WTC11 (cell line): ENCODE measurements at regions not wholly inside any gene's neighbourhood (a gene's known extent, or its start where the extent isn't known, plus 50 kb on each side); places are given as distances from the start of the nearest gene placed in this dataset.

Experiments used
- ATAC-seq: fragments of 200-7000 bp; cut with Tn5 transposase; 2 replicates; pipeline ENCODE4 v1.10.0; 2021; ENCODE audit warnings: mild to moderate bottlenecking, moderate library complexity
- CTCF ChIA-PET: fragments of 300-600 bp; sonication (Branson Sonifier 250); formaldehyde crosslinking; loops from one replicate; lab custom pipeline; 2021; ENCODE audit warnings: antibody characterized with exemption; lab: Charles Lee
- POLR2A ChIA-PET: fragments of 350-600 bp; sonication (Branson Sonifier 250); formaldehyde crosslinking; loops from one replicate; lab custom pipeline; 2021; ENCODE audit warnings: antibody characterized with exemption; lab: Charles Lee
- DNase-seq: peaks from one replicate; pipeline ENCODE4 v3.0.0; 2021; ENCODE audit warnings: low spot score
- H3K27ac Mint-ChIP-seq: 2 replicates; pipeline ENCODE4 v1.8.0; 2021; ENCODE audit warnings: mixed read lengths
- H3K27me3 Mint-ChIP-seq: 2 replicates; pipeline ENCODE4 v1.8.0; 2021; ENCODE audit warnings: low read depth, mild to moderate bottlenecking, moderate library complexity, mixed read lengths
- H3K36me3 Mint-ChIP-seq: 2 replicates; pipeline ENCODE4 v1.8.0; 2021; ENCODE audit warnings: mixed read lengths
- H3K4me1 Mint-ChIP-seq: 2 replicates; pipeline ENCODE4 v1.8.0; 2022; ENCODE audit warnings: mixed read lengths
- H3K4me3 Mint-ChIP-seq: 2 replicates; pipeline ENCODE4 v1.8.0; 2021; ENCODE audit warnings: mild to moderate bottlenecking, moderate library complexity, mixed read lengths
- H3K9me3 Mint-ChIP-seq: 2 replicates; pipeline ENCODE4 v1.8.0; 2021; ENCODE audit warnings: mixed read lengths
- AFF4 ChIP-seq: sonication (generic); formaldehyde crosslinking; IDR thresholded peaks from 2 replicates; pipeline ENCODE4 v1.8.1; 2023; ENCODE audit warnings: mild to moderate bottlenecking, missing genetic modification reagents, borderline replicate concordance
- ATF3 ChIP-seq: sonication (generic); formaldehyde crosslinking; conservative IDR thresholded peaks from 2 replicates; pipeline ENCODE4 v1.8.1; 2022; ENCODE audit warnings: mild to moderate bottlenecking, missing genetic modification reagents
- ATF6 ChIP-seq: sonication (generic); formaldehyde crosslinking; IDR thresholded peaks from 2 replicates; pipeline ENCODE4 v1.8.1; 2023; ENCODE audit warnings: mild to moderate bottlenecking, missing genetic modification reagents
- CREB1 ChIP-seq: sonication (generic); formaldehyde crosslinking; IDR thresholded peaks from 2 replicates; pipeline ENCODE4 v1.8.0; 2023; ENCODE audit warnings: mild to moderate bottlenecking, missing genetic modification reagents
- CREM ChIP-seq: sonication (generic); formaldehyde crosslinking; IDR thresholded peaks from 2 replicates; pipeline ENCODE4 v1.8.1; 2022; ENCODE audit warnings: mild to moderate bottlenecking, missing genetic modification reagents, moderate library complexity
- ETV6 ChIP-seq: sonication (generic); formaldehyde crosslinking; IDR thresholded peaks from 2 replicates; pipeline ENCODE4 v1.8.1; 2022; ENCODE audit warnings: mild to moderate bottlenecking, missing genetic modification reagents
- FOXK1 ChIP-seq: sonication (generic); formaldehyde crosslinking; IDR thresholded peaks from 2 replicates; pipeline ENCODE4 v1.8.0; 2022; ENCODE audit warnings: mild to moderate bottlenecking, moderate library complexity, missing genetic modification reagents
- FOXP1 ChIP-seq: sonication (generic); formaldehyde crosslinking; IDR thresholded peaks from 2 replicates; pipeline ENCODE4 v1.8.0; 2022; ENCODE audit warnings: missing genetic modification reagents, mild to moderate bottlenecking, moderate library complexity, borderline replicate concordance
- GTF2I ChIP-seq: fragments of 250-450 bp; sonication (Bioruptor Pico); conservative IDR thresholded peaks from 2 replicates; pipeline ENCODE4 v1.4.0; 2021; ENCODE audit warnings: mild to moderate bottlenecking
- HMGA2 ChIP-seq: fragments of 250-450 bp; sonication (Bioruptor Pico); IDR thresholded peaks from 2 replicates; pipeline ENCODE4 v1.4.0; 2021; ENCODE audit warnings: mild to moderate bottlenecking, moderate library complexity
- MXD4 ChIP-seq: fragments of 250-450 bp; sonication (Bioruptor Pico); IDR thresholded peaks from 2 replicates; pipeline ENCODE4 v1.8.0; 2021; ENCODE audit warnings: mild to moderate bottlenecking, moderate library complexity, borderline replicate concordance
- PRDM15 ChIP-seq: sonication (generic); formaldehyde crosslinking; IDR thresholded peaks from 2 replicates; pipeline ENCODE4 v1.8.0; 2022; ENCODE audit warnings: missing genetic modification reagents
- SMAD3 ChIP-seq: sonication (generic); formaldehyde crosslinking; IDR thresholded peaks from 2 replicates; pipeline ENCODE4 v1.8.0; 2022; ENCODE audit warnings: missing genetic modification reagents, mild to moderate bottlenecking, borderline replicate concordance
- TEAD1 ChIP-seq: sonication (generic); formaldehyde crosslinking; IDR thresholded peaks from 2 replicates; pipeline ENCODE4 v1.8.0; 2022; ENCODE audit warnings: mild to moderate bottlenecking, missing genetic modification reagents
- TEAD4 ChIP-seq: sonication (generic); formaldehyde crosslinking; IDR thresholded peaks from 2 replicates; pipeline ENCODE4 v1.8.0; 2022; ENCODE audit warnings: mild to moderate bottlenecking, missing genetic modification reagents
- TP53 ChIP-seq: sonication (generic); formaldehyde crosslinking; IDR thresholded peaks from 2 replicates; pipeline ENCODE4 v1.8.1; 2023; ENCODE audit warnings: mild to moderate bottlenecking, missing genetic modification reagents
- ZBTB21 ChIP-seq: sonication (generic); formaldehyde crosslinking; IDR thresholded peaks from 2 replicates; pipeline ENCODE4 v1.8.1; 2023; ENCODE audit warnings: mild to moderate bottlenecking, missing genetic modification reagents, borderline replicate concordance
- ZNF281 ChIP-seq: sonication (generic); formaldehyde crosslinking; IDR thresholded peaks from 2 replicates; pipeline ENCODE4 v1.8.0; 2023; ENCODE audit warnings: mild to moderate bottlenecking, missing genetic modification reagents
- ZNF416 ChIP-seq: fragments of 250-450 bp; sonication (Bioruptor Pico); IDR thresholded peaks from 2 replicates; pipeline ENCODE4 v1.9.0; 2021; ENCODE audit warnings: mild to moderate bottlenecking, inconsistent platforms
- ZSCAN18 ChIP-seq: fragments of 250-450 bp; sonication (Bioruptor Pico); IDR thresholded peaks from 2 replicates; pipeline ENCODE4 v2.1.2; 2022; ENCODE audit warnings: mild to moderate bottlenecking, moderate library complexity

- Mint-ChIP-seq H3K27ac (no peak overlapping the region), H3K4me3 (no peak overlapping the region), H3K27me3 (peaks cover 18% of the 10 kb centered on the region), H3K36me3 (peaks cover 16% of the 10 kb centered on the region; the same call in 1 of the 2 replicates), H3K4me1 (peaks cover 31% of the 10 kb centered on the region), H3K9me3 (peaks cover 16% of the 10 kb centered on the region)
- ATAC-seq, result no peak
- DNase-seq, result no peak
- ChIA-PET POLR2A (no interaction called here), CTCF (interaction anchor here (0.6 kb wide), 1 partner anchor 85 kb away, joined by 3 read pairs; no protein-coding TSS in a partner anchor)
- TF ChIP-seq CREM (CRISPR knock-in tag) (no peak), TEAD1 (no peak), ATF6 (CRISPR knock-in tag) (no peak), PRDM15 (CRISPR knock-in tag) (no peak), TP53 (CRISPR knock-in tag) (no peak), ZSCAN18 (no peak), ZNF281 (CRISPR knock-in tag) (no peak), HMGA2 (CRISPR knock-in tag) (no peak), ETV6 (CRISPR knock-in tag) (no peak), FOXK1 (CRISPR knock-in tag) (no peak), GTF2I (CRISPR knock-in tag) (no peak), FOXP1 (no peak), ZBTB21 (CRISPR knock-in tag) (no peak), ATF3 (no peak)
Observed at GRCh38 chr18:78818495-78818894, 161.1 kb upstream of the SALL3 start.

- no peak for ATAC-seq
- H3K27me3 Mint-ChIP-seq, result peaks cover 18% of the 10 kb centered on the region
- ChIA-PET POLR2A (no interaction called here), CTCF (interaction anchor here (0.6 kb wide), 1 partner anchor 85 kb away, joined by 3 read pairs; no protein-coding TSS in a partner anchor)
- no peak for DNase-seq
- H3K9me3 Mint-ChIP-seq, result peaks cover 16% of the 10 kb centered on the region
- peaks cover 16% of the 10 kb centered on the region; the same call in 1 of the 2 replicates for H3K36me3 Mint-ChIP-seq
- H3K27ac Mint-ChIP-seq, result no peak overlapping the region
- peaks cover 26% of the 10 kb centered on the region for H3K4me1 Mint-ChIP-seq
- H3K4me3 Mint-ChIP-seq, result no peak overlapping the region
- TF ChIP-seq CREB1 (CRISPR knock-in tag), result no peak
- no peak for TF ChIP-seq AFF4 (CRISPR knock-in tag)
- TF ChIP-seq ZNF416 (CRISPR knock-in tag), result no peak
- no peak for TF ChIP-seq MXD4 (CRISPR knock-in tag)
- TF ChIP-seq ZSCAN18, result no peak
- TF ChIP-seq FOXP1, result no peak
- no peak for TF ChIP-seq ATF3
- TF ChIP-seq SMAD3 (CRISPR knock-in tag), result no peak
- TF ChIP-seq TEAD4 (CRISPR knock-in tag), result no peak
Observed at GRCh38 chr18:78818961-78819360, 160.7 kb upstream of the SALL3 start.
